Fibroblast of lung (primary cell): ENCODE measurements at regions not wholly inside any gene's neighbourhood (a gene's known extent, or its start where the extent isn't known, plus 50 kb on each side); places are given as distances from the start of the nearest gene placed in this dataset.

ENCODE experiments used
- DNase-seq, 2 donors: peaks; one replicate each; pipeline versions ENCODE4 v3.0.0 to v3.0.0-alpha.2; 2010; ENCODE audit warnings: low read depth in 2 of 2
- H2AFZ ChIP-seq: 2 replicates; pipeline ENCODE4 v1.5.1; 2012; ENCODE audit warnings: low read length, control low read depth, inconsistent platforms
- H3K27ac ChIP-seq: 2 replicates; pipeline ENCODE4 v1.5.1; 2011; ENCODE audit warnings: low read length, control low read depth; ENCODE audit not compliant: insufficient read depth
- H3K27me3 ChIP-seq: 2 replicates; pipeline ENCODE4 v1.5.1; 2011; ENCODE audit warnings: mild to moderate bottlenecking, low read length; ENCODE audit not compliant: control insufficient read depth, insufficient read depth
- H3K36me3 ChIP-seq: 2 replicates; pipeline ENCODE4 v1.5.1; 2011; ENCODE audit warnings: low read length; ENCODE audit not compliant: control insufficient read depth, insufficient read depth
- H3K4me1 ChIP-seq: 2 replicates; pipeline ENCODE4 v1.5.1; 2011; ENCODE audit warnings: low read length; ENCODE audit not compliant: control insufficient read depth, insufficient read depth; ENCODE audit errors: extremely low read depth
- H3K4me2 ChIP-seq: 2 replicates; pipeline ENCODE4 v1.5.1; 2011; ENCODE audit warnings: low read length, control low read depth; ENCODE audit not compliant: insufficient read depth; ENCODE audit errors: extremely low read depth
- H3K4me3 ChIP-seq, 4 experiments: fragments of 200-600 bp in 1 of 4; sonication (generic) in 1 of 4; replicated peaks in 1 of 4; 2 replicates each; pipeline ENCODE4 v1.5.1; 2011 to 2016; ENCODE audit warnings: low read length in 4 of 4, low read depth in 3 of 4, mild to moderate bottlenecking in 3 of 4, control low read depth in 2 of 4, inconsistent platforms in 1 of 4, mixed read lengths in 1 of 4; ENCODE audit not compliant: insufficient read depth in 1 of 4; ENCODE audit errors: control extremely low read depth in 1 of 4
- H3K79me2 ChIP-seq: 2 replicates; pipeline ENCODE4 v1.5.1; 2012; ENCODE audit warnings: mild to moderate bottlenecking, low read length, inconsistent platforms; ENCODE audit not compliant: control insufficient read depth, insufficient read depth
- H3K9ac ChIP-seq: 2 replicates; pipeline ENCODE4 v1.5.1; 2011; ENCODE audit warnings: mild to moderate bottlenecking, low read length, control low read depth; ENCODE audit not compliant: insufficient read depth
- H3K9me3 ChIP-seq: 2 replicates; pipeline ENCODE4 v1.5.1; 2012; ENCODE audit warnings: low read depth, low read length; ENCODE audit not compliant: control insufficient read depth, insufficient read depth
- H4K20me1 ChIP-seq: 2 replicates; pipeline ENCODE4 v1.5.1; 2011; ENCODE audit warnings: low read length; ENCODE audit not compliant: control insufficient read depth, insufficient read depth; ENCODE audit errors: extremely low read depth
- EZH2 ChIP-seq: IDR thresholded peaks from 2 replicates; pipeline ENCODE4 v1.5.1; 2012; ENCODE audit warnings: low read length, control low read depth, mild to moderate bottlenecking; ENCODE audit errors: missing control alignments
- TF ChIP-seq, protein P1 (sequence below), 2 donors: IDR thresholded peaks in 1 of 2; conservative IDR thresholded peaks in 1 of 2; 1 replicate in 1 of 2; 2 replicates in 1 of 2; pipeline ENCODE4 v1.5.1; 2011 to 2012; ENCODE audit warnings: low read length in 2 of 2, control low read depth in 1 of 2, inconsistent platforms in 1 of 2, low read depth in 1 of 2, mild to moderate bottlenecking in 1 of 2

GRCh38 chr2:65675350-65675749 lies 243.0 kb upstream of the SPRED2 start:
- TF ChIP-seq EZH2, result no peak
- TF ChIP-seq, protein P1, sequence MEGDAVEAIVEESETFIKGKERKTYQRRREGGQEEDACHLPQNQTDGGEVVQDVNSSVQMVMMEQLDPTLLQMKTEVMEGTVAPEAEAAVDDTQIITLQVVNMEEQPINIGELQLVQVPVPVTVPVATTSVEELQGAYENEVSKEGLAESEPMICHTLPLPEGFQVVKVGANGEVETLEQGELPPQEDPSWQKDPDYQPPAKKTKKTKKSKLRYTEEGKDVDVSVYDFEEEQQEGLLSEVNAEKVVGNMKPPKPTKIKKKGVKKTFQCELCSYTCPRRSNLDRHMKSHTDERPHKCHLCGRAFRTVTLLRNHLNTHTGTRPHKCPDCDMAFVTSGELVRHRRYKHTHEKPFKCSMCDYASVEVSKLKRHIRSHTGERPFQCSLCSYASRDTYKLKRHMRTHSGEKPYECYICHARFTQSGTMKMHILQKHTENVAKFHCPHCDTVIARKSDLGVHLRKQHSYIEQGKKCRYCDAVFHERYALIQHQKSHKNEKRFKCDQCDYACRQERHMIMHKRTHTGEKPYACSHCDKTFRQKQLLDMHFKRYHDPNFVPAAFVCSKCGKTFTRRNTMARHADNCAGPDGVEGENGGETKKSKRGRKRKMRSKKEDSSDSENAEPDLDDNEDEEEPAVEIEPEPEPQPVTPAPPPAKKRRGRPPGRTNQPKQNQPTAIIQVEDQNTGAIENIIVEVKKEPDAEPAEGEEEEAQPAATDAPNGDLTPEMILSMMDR (conservative IDR thresholded peaks at IDR 0.05 in 1 of 2, IDR thresholded peaks at IDR 0.05 in 1 of 2; ENCODE audit: low read depth in 1 of 2, low read length in 2 of 2), result no peak
- Histone ChIP-seq H3K9me3 (no peaks in the 10 kb centered on the region), H3K27me3 (no peaks in the 10 kb centered on the region), H3K9ac (no peak overlapping the region), H3K4me3 (no peak overlapping the region), H4K20me1 (no peaks in the 10 kb centered on the region), H3K79me2 (no peaks in the 10 kb centered on the region), H3K36me3 (no peaks in the 10 kb centered on the region), H2AFZ (no peak overlapping the region), H3K4me1 (no peaks in the 10 kb centered on the region), H3K27ac (no peak overlapping the region), H3K4me2 (no peak overlapping the region)
- peak; percentile 12 to 55 for DNase-seq

DNA sequence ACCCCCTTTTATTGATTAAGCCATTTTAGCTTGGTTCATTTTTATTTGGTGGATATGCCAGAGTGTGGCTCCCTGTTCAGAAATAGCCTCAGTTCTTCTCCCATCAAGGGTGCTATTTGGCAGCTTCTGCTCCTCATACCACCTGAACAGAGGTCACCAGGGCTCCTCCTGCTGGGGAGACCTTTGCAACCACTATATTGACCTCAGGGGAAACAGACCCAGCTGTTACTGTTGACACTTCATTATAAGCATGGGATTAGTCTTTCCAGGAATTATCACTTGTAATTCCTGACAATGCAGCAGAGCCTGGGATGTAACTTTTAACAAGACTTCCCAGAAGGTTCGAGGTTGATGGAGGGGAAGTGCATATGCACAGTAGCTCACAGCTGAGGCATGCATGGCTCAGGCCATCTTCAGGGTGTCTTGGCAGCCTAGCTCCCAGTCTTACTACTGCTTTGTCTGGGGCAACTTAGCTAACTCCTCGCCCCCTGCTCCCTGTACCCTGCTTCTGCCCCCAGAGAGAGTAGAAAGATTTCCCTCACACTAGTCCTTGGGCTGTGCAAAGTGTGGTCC lies 239.4 kb upstream of the SPRED2 start:
- Histone ChIP-seq H3K27ac (no peak overlapping the region), H3K27me3 (no peaks in the 10 kb centered on the region), H3K4me3 (no peak overlapping the region), H3K4me1 (no peaks in the 10 kb centered on the region), H3K9ac (no peak overlapping the region), H3K4me2 (no peak overlapping the region), H2AFZ (no peak overlapping the region), H3K9me3 (no peaks in the 10 kb centered on the region), H3K36me3 (no peaks in the 10 kb centered on the region), H3K79me2 (no peaks in the 10 kb centered on the region), H4K20me1 (no peaks in the 10 kb centered on the region)
- DNase-seq, result no peak
- no peak for TF ChIP-seq EZH2
- TF ChIP-seq, protein P1 (conservative IDR thresholded peaks at IDR 0.05 in 1 of 2, IDR thresholded peaks at IDR 0.05 in 1 of 2; ENCODE audit: low read depth in 1 of 2, low read length in 2 of 2), result no peak

DNA sequence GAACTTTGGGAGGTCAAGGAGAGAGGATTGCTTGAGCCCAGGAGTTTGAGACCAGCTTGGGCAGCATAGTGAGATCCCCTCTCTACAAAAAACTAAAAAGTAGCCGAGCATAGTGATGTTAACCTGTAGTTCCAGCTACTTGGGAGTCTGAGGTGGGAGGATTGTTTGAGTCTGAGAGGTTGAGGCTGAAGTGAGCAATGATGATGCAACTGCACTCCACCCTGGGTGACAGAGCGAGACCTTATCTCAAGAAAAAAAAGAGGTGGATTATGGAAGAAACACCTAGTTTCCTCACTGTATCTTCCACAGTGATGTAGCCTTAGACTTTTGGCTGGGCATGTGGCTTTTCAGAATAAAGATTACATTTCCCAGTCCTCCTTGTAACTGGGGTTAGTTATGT lies 237.2 kb upstream of the SPRED2 start:
- TF ChIP-seq, protein P1 (conservative IDR thresholded peaks at IDR 0.05 in 1 of 2, IDR thresholded peaks at IDR 0.05 in 1 of 2; ENCODE audit: low read depth in 1 of 2, low read length in 2 of 2), result no peak
- no peak for TF ChIP-seq EZH2
- Histone ChIP-seq H3K36me3 (no peaks in the 10 kb centered on the region), H3K4me2 (no peak overlapping the region), H3K4me1 (no peaks in the 10 kb centered on the region), H4K20me1 (no peaks in the 10 kb centered on the region), H3K9ac (no peak overlapping the region), H3K4me3 (no peak overlapping the region), H3K27me3 (no peaks in the 10 kb centered on the region), H3K27ac (no peak overlapping the region), H2AFZ (no peak overlapping the region), H3K9me3 (no peaks in the 10 kb centered on the region), H3K79me2 (no peaks in the 10 kb centered on the region)
- no peak for DNase-seq
